HG02642 (cell line): ENCODE measurements at regions not wholly inside any gene's neighbourhood (a gene's known extent, or its start where the extent isn't known, plus 50 kb on each side); places are given as distances from the start of the nearest gene placed in this dataset.

Experiments used
- ATAC-seq: cut with Tn5 transposase; IDR thresholded peaks from one replicate; pipeline ENCODE4 v1.9.1; 2021; ENCODE audit warnings: mild to moderate bottlenecking; ENCODE audit not compliant: unreplicated experiment, poor library complexity

DNA sequence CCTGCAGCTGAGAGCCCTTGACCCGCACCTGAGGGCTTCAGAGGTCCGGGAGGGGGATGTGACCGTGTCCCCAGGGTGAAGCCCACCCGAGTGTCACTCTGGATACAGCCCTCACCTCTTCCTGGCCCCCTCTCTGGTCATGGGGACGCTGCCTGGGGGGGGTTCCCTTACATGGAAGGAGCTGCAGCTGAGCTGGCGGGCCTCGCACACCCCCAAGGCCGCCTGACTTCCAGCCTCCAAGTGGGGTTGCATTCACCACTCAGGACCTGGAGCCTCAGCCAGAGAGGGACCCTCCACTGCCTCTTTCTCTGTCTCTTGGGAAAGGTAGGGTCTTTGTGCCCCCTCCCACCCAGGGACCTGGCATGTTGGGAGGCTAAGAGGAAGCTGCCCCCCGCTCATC lies 284.6 kb downstream of the SEC14L1 start:
- ATAC-seq, result no peak

DNA sequence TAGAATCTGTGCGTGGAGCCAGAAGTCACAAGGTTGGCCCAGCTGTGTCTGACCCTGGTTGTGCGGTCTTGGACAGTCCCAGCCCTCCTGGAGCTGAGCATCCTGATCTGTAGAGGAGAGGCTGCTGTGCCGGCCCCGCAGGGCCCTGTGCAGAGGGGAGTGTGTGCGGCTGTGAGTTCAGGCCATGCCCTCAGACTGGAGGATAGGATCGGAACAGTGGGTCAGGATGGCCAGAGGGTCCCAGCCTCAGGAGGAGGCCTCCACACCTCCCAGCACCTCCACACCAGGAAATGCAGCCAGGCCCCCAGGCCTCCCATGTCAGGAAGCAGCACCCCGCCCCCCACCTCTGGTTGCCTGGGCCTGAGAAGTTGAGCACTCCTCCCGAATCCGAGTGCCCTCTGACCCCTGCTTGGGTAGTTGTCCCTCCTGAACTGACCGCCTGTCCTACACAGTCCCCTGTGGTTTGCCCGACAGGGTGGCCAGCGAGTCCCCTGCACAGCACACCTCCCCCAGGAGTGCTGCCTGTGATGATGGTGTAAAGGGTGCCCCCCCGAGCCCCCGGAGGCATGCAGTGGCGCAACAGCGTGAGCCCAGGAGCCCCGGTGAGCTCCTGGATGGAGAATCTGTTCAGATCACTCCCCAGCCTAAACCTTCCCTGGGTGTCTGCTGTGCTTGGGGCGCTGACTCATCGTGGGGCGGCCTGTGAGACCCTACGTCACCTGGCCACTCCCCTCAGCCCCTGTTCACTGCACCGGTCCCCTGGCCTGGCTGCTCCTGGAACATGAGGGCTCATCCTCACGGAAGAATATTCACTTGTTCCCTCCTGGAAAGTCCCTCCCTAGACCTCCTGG lies 285.2 kb downstream of the SEC14L1 start:
- ATAC-seq, result no peak

DNA sequence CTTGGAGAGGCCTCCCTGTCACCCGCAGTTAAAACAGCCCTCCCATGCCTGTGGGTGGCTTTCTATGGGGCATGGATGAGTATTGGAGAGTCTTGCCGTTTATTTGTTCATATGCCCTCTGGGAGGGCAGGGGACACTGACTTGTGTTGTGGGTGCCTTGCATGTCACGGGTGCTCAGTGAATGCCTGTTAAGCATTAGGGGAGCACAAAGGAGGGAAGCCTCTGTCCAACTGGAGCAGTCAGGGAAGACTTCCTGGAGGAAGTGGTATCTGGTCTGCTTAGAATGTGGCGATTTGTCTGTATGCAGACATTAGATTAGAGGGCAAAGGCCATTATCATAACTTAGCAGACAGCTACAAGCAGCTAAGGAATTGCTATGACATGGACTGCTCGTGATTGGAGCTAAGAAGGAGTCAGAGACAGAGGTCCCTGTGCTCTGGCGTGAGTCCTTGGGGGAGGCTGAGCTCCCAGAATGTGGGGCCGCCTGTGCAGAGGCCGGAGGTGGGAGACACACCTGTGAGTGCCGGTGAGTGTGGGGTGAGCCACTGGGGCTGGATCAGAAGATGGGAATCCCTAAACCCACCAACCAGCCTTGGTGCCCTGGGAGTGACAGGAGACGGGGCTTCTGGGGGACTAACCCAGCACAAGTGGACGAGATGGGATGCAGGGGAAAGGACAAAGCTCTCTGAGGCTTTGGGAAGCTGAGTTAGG lies 286.1 kb downstream of the SEC14L1 start:
- ATAC-seq, result no peak

DNA sequence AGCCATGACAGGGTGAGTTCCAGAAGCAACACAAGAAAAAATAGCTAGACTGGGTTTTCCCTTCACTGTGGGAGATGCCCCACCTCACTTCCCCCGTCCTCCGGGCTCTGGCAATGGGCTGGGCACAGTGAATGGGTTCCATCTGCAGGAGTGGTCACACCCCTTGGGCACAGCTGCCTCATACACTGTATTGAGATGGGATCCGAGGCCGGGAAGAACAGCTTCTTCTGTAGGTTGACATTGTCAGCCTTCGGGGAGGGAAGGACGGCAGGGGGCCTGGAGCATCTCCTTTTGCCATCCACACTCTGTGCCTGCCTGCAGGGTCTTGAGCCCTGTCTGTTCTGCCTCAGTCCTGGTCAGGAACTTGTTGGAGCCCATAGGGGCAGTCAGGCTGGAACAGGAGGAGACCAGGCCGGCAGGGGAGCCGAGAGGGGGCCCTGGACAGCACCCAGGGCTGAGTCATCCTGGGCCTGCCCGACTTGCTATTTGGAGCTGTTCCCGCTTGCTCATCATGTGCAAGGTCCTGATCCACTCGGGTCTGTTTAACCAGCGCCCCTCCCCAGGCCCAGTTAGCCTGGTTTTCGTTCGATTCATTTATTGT lies 286.7 kb downstream of the SEC14L1 start:
- no peak for ATAC-seq

DNA sequence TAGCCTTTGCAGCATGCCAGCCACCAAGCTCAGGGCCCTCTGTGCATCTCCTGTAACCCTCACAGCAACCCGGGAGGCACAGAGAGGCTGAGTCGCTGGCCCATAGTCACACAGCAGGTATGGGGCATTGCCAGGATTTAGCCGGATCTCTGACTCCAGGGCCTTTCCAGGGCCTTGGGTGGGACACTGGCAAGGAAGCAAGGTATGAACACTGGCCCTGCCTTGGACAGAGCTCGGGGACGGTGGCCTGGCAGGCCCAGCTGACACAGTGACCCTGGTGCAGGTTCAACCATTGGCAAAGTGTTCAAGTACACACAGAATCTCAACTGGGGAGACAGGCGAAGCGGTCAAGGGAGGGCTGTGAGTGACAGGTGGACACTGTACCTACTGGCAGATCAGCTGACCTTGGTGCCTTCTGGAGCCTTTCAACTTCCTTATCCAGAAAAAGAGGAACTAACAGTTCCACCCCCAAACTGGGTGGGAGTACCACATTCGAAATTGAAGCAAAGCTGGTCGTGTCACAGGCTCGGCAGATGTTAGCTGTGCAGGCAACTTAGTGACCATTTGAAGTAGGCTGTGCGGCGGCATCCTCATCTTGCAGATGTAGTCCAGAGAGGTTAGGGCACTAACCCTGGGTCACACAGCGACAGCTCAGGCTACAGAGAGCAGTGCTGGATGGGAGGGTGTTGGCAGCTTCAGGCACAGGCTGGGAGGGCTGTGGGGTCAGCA lies 287.4 kb downstream of the SEC14L1 start:
- no peak for ATAC-seq

DNA sequence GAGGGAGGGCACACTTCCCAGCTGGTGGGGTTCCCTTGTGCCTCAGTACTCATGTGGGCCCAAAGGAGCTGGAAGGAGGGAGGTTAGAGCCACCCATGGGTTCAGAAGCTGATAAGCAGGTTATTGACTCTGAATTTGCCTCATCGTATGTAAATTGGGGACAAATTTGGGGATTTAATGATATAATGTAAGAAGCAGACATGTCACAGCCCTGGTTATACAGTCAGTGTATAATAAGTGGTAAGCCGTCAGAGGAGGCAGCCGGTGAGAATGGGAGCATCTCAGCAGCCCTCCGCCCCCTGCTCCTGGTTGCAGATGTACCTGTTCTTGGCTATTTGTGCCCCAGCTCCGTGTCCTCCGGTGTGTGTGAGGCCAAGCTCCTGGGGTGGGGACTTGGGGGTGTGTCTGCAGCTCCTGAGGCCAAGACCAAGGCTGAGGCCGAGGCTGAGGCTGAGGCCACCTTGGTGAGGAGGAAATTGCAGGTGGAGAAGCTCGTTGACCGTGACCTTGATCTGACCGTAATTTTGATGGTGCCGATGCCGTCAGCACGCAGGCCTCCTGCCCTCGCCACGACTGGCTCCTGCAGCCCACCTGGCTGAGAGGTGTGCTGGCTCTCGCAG lies 288.1 kb downstream of the SEC14L1 start:
- no peak for ATAC-seq

DNA sequence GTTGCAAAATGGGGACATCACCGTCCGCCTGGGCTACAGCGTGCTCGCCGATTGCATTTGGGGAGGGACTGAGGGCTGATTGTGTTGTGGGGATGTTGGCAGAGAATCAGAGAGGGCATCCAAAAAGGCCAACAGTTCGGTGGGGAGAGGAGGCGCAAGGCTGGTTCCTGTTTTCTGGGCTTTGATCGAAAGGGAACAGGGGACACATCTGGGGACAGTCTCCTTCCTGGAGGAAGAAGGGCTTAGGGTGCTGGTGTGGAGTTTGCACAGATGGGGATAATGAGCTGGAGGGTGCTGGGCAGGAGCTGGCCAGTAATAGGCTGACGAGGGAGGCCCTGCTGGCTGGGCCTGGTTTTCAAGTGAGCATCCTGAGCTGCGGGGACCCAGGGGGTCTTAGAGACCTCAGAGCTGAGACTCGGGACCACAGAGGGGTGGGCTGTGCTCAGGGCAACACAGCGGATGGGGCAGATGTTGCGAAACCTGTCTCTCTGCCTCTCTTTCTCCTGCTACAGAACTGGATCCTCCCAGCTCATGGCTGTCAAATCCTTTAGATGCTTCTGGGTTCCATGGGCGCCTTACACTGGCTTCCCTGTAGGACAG lies 288.7 kb downstream of the SEC14L1 start:
- ATAC-seq, result no peak

DNA sequence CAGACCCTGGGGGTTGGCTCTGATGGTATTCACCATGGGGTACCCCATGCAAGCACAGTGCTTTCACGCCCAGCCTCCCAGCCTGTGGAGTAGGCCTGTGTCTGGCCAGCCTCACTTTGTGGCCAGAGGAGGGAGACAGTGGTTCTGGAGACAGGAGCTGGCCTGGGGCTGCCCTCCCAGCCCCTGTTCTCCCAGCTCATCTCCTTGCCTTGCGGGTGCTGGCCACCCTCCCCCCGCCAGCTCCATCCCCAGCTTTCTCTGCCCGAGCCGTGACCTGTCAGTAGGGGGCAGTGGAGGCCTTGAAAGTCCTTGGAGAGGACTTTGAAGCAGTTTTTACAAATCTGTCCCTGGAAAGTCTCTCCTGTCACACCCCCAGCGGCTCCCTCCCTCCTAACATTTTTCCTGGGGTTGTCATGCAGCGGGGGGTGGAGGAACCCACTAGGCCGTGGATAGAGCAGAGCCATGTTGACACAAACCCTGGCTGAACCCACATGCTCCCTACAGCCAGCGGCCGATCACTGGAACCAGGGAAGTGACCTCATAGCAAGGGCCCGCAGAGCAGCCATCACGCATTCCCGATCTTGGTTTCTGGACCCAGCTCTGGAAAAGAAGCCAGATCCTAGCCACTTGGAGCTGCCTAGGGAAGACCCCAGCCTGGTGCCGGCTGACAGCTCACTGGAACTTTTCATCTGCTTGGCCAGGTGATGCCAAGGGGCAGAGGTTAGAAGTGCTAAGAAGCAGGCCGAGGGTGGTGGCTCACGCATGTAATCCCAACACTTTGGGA lies 289.4 kb downstream of the SEC14L1 start:
- no peak for ATAC-seq

DNA sequence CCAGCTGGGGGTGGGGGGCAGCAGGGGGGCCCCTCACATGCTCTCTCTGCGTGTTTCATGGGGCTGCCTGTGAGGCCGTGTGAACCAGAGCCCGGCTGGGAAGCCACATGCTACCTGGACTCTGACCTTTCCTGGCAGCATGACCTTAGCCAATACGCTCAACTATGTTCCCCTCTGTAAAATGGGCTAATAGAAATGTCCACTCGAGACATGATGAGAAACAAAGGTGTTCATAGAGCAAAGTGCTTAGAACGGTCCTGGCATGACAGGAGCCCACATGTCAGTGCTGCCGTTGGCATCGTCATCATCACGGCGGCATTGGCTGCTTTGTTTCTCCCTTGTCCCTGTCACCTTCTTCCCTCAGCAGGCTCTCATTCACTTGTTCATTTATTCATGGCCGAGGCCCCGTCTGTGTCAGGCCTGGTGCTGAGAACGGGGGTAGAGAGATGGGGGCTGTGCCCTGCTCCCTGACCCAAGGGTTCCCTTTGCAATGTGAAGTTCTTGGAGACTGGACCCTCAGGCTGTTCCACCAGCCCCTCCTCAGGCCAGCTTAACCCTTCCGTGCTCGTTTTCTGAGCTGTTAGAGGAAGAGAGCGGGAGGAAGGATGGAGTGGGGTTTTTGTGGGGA lies 291.4 kb downstream of the SEC14L1 start:
- ATAC-seq, result no peak

DNA sequence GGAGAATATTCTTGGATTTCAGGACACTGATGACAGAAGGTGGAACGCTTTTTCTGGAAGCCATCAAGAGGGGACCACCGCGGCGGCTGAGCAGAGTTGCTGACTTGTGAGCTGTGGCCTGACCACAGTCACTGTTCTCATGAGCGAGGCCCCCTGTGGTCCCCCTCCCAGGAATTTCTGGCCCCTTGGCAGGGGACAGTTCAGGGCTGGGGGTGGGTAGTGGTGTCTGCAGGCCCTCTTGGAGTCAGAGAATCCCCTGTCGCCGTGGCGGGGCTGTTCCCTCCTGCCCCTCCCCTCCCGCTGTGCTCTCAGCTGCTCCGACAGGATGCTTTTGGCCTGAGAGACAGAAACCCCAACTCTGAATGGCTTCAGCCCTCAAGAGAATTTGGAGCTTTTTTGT lies 292.0 kb downstream of the SEC14L1 start:
- ATAC-seq, result no peak

DNA sequence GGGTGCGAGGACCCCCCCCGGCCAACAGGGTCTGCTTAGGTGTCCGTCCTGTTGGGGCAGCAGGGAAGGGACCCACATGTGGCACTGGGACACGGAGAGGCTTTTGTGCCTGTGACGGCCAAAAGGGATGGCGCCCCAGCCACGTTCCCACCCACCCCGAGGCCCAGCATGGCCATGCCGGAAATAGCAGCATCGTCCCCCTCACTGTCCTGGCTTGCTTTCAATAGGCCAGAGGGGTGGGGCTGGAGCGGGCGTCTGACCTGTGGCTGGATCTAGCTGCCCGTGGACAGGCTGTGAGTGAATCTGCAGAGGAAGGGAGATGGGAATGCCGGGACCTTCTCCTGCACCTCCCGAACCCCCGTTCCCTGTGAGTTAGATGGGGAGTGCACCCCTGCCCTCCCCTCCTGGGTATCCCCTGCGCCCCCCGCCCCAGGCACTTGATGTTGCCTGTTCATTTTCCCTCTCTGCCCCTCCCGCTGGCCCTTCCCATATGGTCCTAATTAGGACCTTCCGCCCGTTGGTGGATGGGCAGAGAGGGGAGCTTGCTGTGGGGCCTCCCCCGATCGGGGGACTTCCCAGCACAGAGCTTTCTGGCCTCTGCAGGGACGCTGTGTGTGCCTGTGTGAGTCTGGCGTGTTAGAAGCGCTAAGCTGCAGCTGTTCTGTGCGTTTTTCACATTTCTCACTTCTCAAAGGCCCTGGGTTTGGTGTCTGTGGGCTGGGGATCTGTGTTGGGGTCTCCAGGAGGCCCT lies 292.8 kb downstream of the SEC14L1 start:
- ATAC-seq, result no peak

DNA sequence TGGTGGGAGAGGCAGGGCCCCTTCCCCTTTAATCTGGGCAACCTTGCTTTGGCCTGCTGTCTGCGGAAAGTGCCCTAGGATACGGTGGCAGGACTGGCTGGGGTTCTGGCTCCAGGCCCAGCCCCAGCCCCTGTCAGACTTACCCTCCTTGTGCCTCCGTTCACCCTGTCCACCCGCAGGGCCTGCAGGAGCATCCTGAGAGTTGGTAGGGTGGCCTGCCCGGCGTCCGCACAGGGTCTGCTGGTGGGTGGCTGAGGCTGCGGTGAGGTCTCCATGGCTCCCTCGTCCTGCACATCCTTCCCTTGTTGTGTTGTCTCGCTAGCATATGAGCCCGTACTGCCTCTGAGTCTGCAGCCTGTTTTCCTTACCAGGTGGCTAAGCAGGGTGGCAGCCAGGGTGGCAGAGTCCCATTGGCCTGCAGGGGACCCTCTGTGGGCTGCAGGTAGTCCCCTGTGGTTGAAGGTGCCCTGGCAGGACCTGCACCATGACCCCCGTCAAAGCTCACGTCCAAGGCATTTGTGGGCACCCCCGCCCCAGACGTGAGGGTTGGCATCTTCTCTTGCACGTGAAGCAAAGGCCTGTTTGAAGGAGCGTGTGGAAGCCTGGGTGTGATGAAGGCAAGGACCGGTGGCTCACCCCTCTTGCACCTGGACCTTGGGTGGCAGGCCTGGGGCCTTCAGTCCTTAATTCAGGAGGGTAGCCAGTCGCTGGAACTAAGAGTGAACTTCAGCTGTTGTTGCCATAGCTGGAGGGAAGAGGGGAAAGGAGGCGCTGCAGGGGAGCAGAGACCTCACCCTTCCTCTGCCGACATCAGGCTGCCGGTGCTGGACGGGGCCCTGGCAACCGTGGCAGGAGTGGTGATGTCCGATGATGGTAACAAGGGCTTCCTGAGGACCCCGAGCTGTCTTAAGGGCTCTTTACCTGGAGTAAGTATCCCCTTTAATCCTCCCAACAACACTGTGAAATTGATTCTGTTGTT lies 293.7 kb downstream of the SEC14L1 start:
- ATAC-seq, result no peak

DNA sequence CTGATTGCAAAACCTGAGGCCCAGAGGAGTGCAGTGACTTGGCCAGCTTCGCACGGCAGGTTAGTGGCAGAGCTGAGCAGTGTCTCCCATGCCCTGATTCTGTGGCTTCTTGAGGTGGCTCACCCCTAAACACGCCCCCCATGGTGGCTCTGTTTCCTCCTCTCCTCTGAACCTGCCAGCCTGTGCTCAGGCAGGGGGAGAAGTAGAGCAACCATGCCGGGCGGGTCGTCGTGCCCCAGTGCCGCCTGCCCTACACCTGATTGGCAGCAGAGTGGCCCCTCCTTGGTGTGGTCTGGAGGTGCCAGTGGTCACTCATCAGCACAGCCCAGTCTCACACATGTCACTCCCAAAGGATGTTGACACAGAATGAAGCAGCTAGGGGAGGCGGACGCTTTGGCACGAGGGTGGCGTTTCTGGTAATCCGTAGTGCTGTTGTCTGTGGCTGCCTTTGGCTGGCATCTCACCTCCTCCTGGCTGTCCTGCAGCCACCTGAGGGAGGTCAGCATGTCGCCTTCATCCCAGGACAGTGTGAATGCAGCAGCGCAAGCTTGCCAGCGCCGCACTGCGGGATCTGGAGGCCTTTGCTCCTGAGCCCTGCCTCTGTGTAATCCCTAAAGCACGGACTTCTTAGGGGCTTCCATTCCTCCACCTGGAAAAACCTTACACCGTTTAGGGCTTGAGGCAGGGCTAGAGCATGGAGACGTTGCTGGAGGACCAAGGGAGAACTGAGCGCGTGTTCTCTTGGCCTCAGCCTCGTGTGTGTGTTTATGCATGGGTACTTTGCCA lies 294.7 kb downstream of the SEC14L1 start:
- no peak for ATAC-seq

DNA sequence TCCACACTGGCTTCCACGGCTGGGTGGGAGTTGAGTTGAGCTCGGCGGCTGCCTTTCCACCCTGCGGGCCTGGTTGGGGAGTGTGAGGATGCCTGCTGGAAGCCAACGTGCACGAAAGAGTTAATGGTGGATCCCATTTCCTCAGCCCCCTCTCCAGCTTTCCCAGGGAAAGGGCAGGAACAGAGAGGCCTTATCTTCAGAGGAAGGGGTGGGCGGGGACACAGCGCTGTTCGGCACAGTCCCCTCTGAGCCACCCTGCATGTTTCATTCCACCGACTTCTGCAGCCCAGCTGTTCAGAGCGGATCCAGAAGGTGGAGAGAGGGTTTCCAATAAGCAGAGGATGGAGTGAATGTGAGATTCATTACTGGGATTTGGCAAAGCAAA lies 295.3 kb downstream of the SEC14L1 start:
- no peak for ATAC-seq

DNA sequence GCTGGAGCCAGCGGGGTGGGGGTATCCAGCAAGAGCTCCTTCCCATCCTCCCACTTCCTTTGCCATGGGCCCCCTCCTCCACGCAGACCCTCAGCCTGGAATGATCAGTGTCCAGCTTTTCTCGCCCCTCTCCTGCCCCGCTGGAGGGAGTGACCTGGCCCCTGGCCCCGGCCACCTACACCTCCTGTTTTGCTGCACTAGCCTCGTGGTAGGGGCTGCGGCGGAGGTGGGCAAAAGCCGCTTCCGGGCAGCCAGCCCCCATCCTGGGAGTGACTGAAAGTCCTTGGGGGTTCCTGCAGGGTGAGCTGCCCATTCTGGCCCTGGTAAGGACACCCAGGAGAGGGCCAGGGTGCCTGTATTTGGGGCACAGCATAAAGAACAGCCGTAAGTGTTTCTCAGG lies 295.7 kb downstream of the SEC14L1 start:
- ATAC-seq, result no peak

DNA sequence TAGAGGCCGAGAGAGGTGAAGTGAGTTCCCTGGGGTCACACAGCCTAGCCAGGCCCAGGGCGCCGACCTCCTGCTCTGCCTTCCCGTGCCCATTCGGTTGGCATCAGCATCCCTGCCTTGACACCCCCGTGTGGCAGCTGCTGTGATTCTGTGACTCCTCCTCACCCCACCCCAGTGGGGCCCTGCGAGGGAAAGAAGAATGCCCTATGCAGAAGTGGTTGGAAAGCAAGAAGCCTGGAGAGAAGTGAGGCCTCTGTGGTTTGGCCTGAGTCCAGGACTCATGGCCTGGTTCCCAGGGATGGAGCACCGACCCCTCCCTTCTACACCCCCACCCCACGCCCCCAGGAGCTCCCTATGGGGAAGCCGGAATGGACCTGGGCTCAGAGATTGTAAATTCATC lies 296.2 kb downstream of the SEC14L1 start:
- no peak for ATAC-seq
